Karpas-422 (cell line): ENCODE measurements at regions not wholly inside any gene's neighbourhood (a gene's known extent, or its start where the extent isn't known, plus 50 kb on each side); places are given as distances from the start of the nearest gene placed in this dataset.

ENCODE experiments used
- DNase-seq: peaks from one replicate; pipeline ENCODE4 v3.0.0-alpha.2; 2015
- H2AFZ ChIP-seq: fragments of 200-600 bp; sonication (generic); 2 replicates; pipeline ENCODE4 v1.6.1; 2014; ENCODE audit warnings: antibody characterized with exemption, low read length, mixed read lengths
- H3K27ac ChIP-seq: fragments of 200-600 bp; sonication (generic); 2 replicates; pipeline ENCODE4 v1.5.1; 2014; ENCODE audit warnings: mild to moderate bottlenecking, low read length, moderate library complexity
- H3K27me3 ChIP-seq: fragments of 200-600 bp; sonication (generic); 2 replicates; pipeline ENCODE4 v1.6.1; 2014; ENCODE audit warnings: low read length, mixed read lengths
- H3K36me3 ChIP-seq: fragments of 200-600 bp; sonication (generic); 2 replicates; pipeline ENCODE4 v1.6.1; 2014; ENCODE audit warnings: low read length, mixed read lengths; ENCODE audit not compliant: insufficient read depth
- H3K4me1 ChIP-seq: fragments of 200-600 bp; sonication (generic); 2 replicates; pipeline ENCODE4 v1.6.1; 2014; ENCODE audit warnings: mild to moderate bottlenecking, low read length, mixed read lengths
- H3K4me2 ChIP-seq: fragments of 200-600 bp; sonication (generic); 2 replicates; pipeline ENCODE4 v1.6.1; 2014; ENCODE audit warnings: low read length, low read depth, mild to moderate bottlenecking; ENCODE audit not compliant: poor library complexity, severe bottlenecking
- H3K4me3 ChIP-seq: fragments of 200-600 bp; sonication (generic); 2 replicates; pipeline ENCODE4 v1.5.1; 2014; ENCODE audit warnings: mild to moderate bottlenecking, antibody characterized with exemption, low read length, mixed read lengths
- H3K79me2 ChIP-seq: fragments of 200-600 bp; sonication (generic); 2 replicates; pipeline ENCODE4 v1.6.1; 2014; ENCODE audit warnings: mild to moderate bottlenecking, low read length, mixed read lengths
- H3K9ac ChIP-seq: fragments of 200-600 bp; sonication (generic); 2 replicates; pipeline ENCODE4 v1.6.0; 2014; ENCODE audit warnings: low read length
- H3K9me2 ChIP-seq: fragments of 200-600 bp; sonication (generic), shearing (Covaris generic); replicated peaks from 2 replicates; pipeline ENCODE4 v1.6.0; 2014; ENCODE audit warnings: mild to moderate bottlenecking, low read length, moderate library complexity; ENCODE audit not compliant: insufficient read depth
- H3K9me3 ChIP-seq: fragments of 300-700, 200-600 bp; sonication (generic); 2 replicates; pipeline ENCODE4 v1.6.1; 2014; ENCODE audit warnings: low read length, mixed read lengths
- H4K20me1 ChIP-seq: fragments of 200-600 bp; sonication (generic); 2 replicates; pipeline ENCODE4 v1.6.1; 2014; ENCODE audit warnings: mild to moderate bottlenecking, antibody characterized with exemption, low read length, low read depth; ENCODE audit not compliant: insufficient read depth

DNA sequence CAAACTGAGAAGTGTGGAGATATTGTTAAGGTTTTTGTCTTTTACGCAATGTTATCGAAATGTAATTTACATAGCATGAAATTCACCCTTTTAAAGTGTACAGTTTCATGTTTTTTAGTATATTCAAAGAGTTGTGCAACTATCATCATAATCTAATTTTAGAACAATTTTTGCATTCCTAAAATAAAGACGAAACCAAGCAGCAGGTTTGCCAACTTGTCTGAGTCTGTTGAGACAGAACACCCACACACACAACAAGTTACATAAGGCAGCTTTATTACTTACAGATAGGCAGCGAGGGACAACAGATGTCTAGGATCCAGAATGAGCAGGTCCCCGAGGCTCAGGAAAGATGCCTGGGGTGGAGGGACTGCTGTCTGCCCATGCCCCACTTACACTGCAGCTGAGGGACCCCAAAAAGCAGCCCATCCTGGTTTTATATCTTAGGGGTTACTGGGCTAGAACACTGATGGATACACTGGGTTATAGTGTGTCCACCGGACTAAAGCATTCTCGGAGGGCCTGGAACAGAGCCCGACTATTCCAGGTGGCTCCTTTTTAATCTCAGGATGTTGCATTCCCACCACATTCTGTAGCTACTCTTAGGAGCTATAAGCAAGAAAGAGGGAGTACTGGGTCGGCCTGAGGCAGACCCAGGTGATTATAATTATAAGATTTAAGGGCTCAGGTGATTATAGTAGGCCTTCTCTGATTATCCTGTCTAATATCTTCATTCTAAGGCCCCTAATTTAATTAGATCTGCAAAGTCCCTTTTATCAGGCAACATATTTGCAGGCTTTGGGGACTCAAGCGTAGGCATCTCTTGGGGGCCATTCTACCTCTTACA is 150.2 kb upstream of the DOK6 start:
- H3K36me3 ChIP-seq = no peaks in the 10 kb centered on the region
- peaks cover 5% of the 10 kb centered on the region; the same call in 1 of the 2 replicates for H3K9me2 ChIP-seq
- H3K4me2 ChIP-seq = no peak overlapping the region
- no peaks in the 10 kb centered on the region for H3K27me3 ChIP-seq
- no peaks in the 10 kb centered on the region for H3K4me1 ChIP-seq
- H3K4me3 ChIP-seq = no peak overlapping the region
- no peak for DNase-seq
- no peak overlapping the region for H2AFZ ChIP-seq
- no peaks in the 10 kb centered on the region for H3K9me3 ChIP-seq
- H3K9ac ChIP-seq = no peak overlapping the region
- no peaks in the 10 kb centered on the region for H4K20me1 ChIP-seq
- no peak overlapping the region for H3K27ac ChIP-seq
- no peaks in the 10 kb centered on the region for H3K79me2 ChIP-seq

DNA sequence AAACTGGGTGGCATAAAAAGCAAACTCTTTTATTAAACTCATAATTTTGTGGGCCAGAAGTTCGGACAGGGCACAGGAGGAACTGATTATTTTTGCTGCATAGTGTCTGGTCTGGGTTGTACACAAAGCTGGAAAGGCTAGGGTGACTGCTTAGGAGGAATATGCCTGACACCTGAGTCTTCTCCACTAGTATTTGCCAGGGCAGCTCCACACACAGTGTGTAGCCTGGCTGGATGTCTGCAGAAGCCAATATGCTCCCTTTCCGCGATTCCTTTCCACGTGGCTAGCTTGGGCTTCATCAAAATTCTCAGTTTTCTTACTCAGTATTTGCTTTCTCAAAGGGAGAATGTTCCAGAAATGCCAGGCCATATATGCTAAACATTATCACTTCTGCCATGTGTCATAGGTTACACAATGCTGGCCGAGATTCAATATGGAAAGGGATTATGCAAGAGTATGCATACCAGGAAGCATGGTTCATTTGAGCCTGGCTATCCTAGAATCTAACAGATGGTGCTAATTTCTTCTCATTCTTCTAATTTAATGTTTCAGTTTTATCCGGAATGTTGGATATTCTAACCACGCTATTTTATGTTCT is 142.7 kb upstream of the DOK6 start:
- Histone ChIP-seq H3K4me3 (no peak overlapping the region), H3K4me2 (no peak overlapping the region), H3K79me2 (no peaks in the 10 kb centered on the region), H3K9me3 (no peaks in the 10 kb centered on the region; the same call in 1 of the 2 replicates), H3K9ac (no peak overlapping the region), H3K27me3 (no peaks in the 10 kb centered on the region), H3K9me2 (no peaks in the 10 kb centered on the region), H4K20me1 (no peaks in the 10 kb centered on the region), H3K36me3 (no peaks in the 10 kb centered on the region), H2AFZ (no peak overlapping the region), H3K27ac (no peak overlapping the region), H3K4me1 (no peaks in the 10 kb centered on the region)
- no peak for DNase-seq

DNA sequence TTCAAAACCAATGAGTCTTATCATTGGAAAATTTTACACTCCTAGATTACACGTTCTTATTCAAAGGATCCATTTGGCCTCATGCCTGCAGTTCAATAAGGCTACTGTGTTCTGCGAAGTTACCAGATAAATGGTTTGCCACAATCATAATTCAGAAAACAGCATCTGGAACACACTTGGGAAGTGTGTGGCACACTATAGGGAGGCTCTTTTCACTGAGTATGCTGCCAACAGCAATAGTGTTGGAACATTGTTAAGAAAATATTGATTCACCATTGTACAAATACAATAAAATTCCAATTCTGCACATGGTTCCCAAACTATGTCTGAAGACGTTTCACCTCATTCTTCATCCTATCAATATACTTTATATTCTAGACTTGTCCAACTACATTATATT is 141.4 kb upstream of the DOK6 start:
- Histone ChIP-seq H4K20me1 (no peaks in the 10 kb centered on the region), H3K27ac (no peak overlapping the region), H3K4me2 (no peak overlapping the region), H3K4me3 (no peak overlapping the region), H2AFZ (no peak overlapping the region), H3K4me1 (no peaks in the 10 kb centered on the region), H3K36me3 (no peaks in the 10 kb centered on the region), H3K9me2 (no peaks in the 10 kb centered on the region), H3K27me3 (no peaks in the 10 kb centered on the region), H3K9ac (no peak overlapping the region), H3K79me2 (no peaks in the 10 kb centered on the region), H3K9me3 (peaks cover under 1% of the 10 kb centered on the region; the same call in 1 of the 2 replicates)
- DNase-seq = no peak

DNA sequence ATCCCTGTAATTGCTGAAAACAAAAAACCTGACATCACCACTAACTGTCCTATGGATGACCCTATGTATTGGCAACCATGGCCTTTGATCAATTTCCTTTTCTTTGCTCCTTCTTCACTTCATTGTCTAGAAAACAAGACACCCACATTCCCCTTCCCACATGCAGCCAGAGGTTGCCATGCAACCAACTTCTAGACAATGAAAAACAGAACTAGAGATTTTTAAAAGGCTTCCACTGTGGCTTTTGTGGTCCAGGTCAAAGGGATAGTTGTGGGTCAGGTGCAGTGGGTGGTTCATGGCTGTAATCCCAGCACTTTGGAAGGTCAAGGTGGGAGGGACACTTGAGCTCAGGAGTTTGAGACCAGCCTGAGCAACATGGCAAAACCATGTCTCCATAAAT is 139.3 kb upstream of the DOK6 start:
- Histone ChIP-seq H3K9me3 (peaks cover 13% of the 10 kb centered on the region; the same call in 1 of the 2 replicates), H3K27ac (no peak overlapping the region), H3K36me3 (no peaks in the 10 kb centered on the region), H3K79me2 (no peaks in the 10 kb centered on the region), H4K20me1 (no peaks in the 10 kb centered on the region), H3K4me2 (no peak overlapping the region), H3K9ac (no peak overlapping the region), H2AFZ (no peak overlapping the region), H3K9me2 (no peaks in the 10 kb centered on the region), H3K4me1 (no peaks in the 10 kb centered on the region), H3K4me3 (no peak overlapping the region), H3K27me3 (no peaks in the 10 kb centered on the region)
- DNase-seq = no peak

DNA sequence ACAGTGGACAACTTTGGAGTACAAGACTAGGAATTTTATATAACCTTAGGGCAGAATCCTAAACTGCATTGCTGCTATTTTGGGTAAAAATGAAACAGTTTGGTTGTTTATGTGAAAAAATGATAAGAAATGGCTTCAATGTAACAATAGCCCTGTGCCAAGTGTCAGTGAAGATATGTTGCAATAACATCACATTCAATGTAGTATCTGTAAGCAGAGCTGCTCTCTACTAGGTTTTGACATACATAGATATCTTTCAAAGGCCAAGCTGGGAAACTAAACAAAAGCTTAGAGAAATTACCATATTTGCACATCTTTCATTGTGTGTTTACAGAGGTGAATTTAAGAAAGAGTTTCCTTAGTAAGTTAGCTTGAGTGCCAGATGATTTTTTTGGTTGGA is 135.0 kb upstream of the DOK6 start:
- no peaks in the 10 kb centered on the region for H3K4me1 ChIP-seq
- H3K4me2 ChIP-seq = no peak overlapping the region
- H3K9me3 ChIP-seq = peaks cover 27% of the 10 kb centered on the region; the same call in 1 of the 2 replicates
- H2AFZ ChIP-seq = no peak overlapping the region
- H3K27me3 ChIP-seq = no peaks in the 10 kb centered on the region
- H3K36me3 ChIP-seq = no peaks in the 10 kb centered on the region
- no peak for DNase-seq
- H3K27ac ChIP-seq = no peak overlapping the region
- no peaks in the 10 kb centered on the region for H3K9me2 ChIP-seq
- no peaks in the 10 kb centered on the region for H4K20me1 ChIP-seq
- no peak overlapping the region for H3K4me3 ChIP-seq
- no peaks in the 10 kb centered on the region for H3K79me2 ChIP-seq
- H3K9ac ChIP-seq = no peak overlapping the region

DNA sequence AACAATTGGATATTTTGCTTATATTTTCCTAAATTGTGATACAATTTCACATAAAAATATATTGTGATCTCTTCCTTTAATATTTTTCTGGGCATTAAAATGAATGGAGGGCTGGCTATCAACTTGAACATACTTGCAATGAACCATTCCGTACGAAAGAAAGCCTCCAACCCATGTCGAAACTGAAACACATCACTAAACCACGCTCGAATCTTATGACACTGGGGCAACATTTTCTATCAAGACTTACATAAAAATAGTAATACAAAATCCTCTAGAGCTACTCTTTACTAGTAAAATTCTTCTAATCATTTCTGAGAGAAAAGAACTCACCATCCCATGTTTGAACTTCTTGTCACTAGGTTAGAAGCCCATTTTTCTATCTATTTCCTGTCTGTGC is 132.8 kb upstream of the DOK6 start:
- DNase-seq = no peak
- Histone ChIP-seq H2AFZ (no peak overlapping the region), H3K4me3 (no peak overlapping the region), H3K9me2 (no peaks in the 10 kb centered on the region), H3K27ac (no peak overlapping the region), H3K9ac (no peak overlapping the region), H3K79me2 (no peaks in the 10 kb centered on the region), H3K4me1 (no peaks in the 10 kb centered on the region), H3K9me3 (peaks cover 27% of the 10 kb centered on the region; the same call in 1 of the 2 replicates), H3K36me3 (no peaks in the 10 kb centered on the region), H4K20me1 (no peaks in the 10 kb centered on the region), H3K4me2 (no peak overlapping the region), H3K27me3 (no peaks in the 10 kb centered on the region)

DNA sequence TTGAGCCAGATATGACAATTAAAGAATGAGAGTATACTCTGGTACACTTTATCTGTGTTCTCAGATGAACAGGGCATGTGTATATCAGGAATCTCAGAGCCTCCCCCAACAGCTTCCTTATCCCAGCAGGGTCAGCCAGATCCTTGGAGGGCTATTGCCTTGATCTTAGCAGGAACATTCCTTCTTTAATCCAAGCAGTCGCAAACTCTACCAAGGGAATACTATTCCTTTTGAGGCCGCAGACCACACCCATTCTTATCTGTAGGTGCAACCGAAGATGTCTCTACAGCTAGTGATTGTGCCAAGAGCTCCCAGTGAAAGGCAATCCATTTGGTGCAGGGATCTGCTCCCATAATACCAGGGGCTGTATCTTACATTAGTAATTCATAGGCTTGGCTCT is 118.3 kb upstream of the DOK6 start:
- Histone ChIP-seq H3K27ac (no peak overlapping the region), H3K9me3 (peaks cover 17% of the 10 kb centered on the region), H3K4me2 (no peak overlapping the region), H3K4me3 (no peak overlapping the region), H3K9me2 (0 out of 2 replicates have a peak, but pooled peaks cover 3% of the 10 kb centered on the region), H3K79me2 (no peaks in the 10 kb centered on the region), H3K36me3 (no peaks in the 10 kb centered on the region), H3K4me1 (no peaks in the 10 kb centered on the region), H3K9ac (no peak overlapping the region), H3K27me3 (no peaks in the 10 kb centered on the region), H2AFZ (no peak overlapping the region), H4K20me1 (no peaks in the 10 kb centered on the region)
- DNase-seq = no peak

DNA sequence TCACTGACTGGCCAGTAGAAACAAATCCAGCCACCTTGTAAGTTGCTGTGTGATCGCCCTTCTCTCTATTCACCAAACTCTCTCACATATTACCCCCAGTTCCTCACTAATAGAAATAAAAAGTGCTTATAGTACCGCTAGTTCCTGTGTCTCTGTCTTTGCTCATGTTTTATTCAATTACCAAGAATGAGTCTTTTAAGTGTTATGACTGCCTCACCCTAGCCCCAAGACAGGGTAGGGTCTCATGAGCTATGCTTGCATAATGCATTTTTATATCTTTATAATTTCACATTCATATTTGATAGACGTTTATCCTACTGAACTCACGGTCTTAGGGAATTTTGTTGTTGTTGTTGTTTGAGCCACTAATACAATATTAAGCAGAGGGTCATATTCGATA is 109.6 kb upstream of the DOK6 start:
- no peak for DNase-seq
- Histone ChIP-seq H3K9me3 (no peaks in the 10 kb centered on the region), H3K9ac (no peak overlapping the region), H3K27ac (no peak overlapping the region), H3K79me2 (no peaks in the 10 kb centered on the region), H3K9me2 (peaks cover 3% of the 10 kb centered on the region; the same call in 1 of the 2 replicates), H3K36me3 (no peaks in the 10 kb centered on the region), H3K4me3 (no peak overlapping the region), H3K4me2 (no peak overlapping the region), H4K20me1 (no peaks in the 10 kb centered on the region), H3K4me1 (no peaks in the 10 kb centered on the region), H2AFZ (no peak overlapping the region), H3K27me3 (no peaks in the 10 kb centered on the region)
